GM23248 (cell line): ENCODE measurements at regions not wholly inside any gene's neighbourhood (a gene's known extent, or its start where the extent isn't known, plus 50 kb on each side); places are given as distances from the start of the nearest gene placed in this dataset.

Experiments
- DNase-seq: peaks from one replicate; pipeline ENCODE4 v3.0.0-alpha.2; 2015
- H2AFZ ChIP-seq: fragments of 200-600 bp; sonication (generic); 2 replicates; pipeline ENCODE4 v1.6.1; 2016; ENCODE audit warnings: antibody characterized with exemption
- H3F3A ChIP-seq: fragments of 200-600 bp; sonication (generic); 2 replicates; pipeline ENCODE4 v1.6.1; 2016; ENCODE audit warnings: mild to moderate bottlenecking, antibody characterized with exemption, mixed run types; ENCODE audit not compliant: insufficient read depth
- H3K27ac ChIP-seq: fragments of 200-600 bp; sonication (generic); 2 replicates; pipeline ENCODE4 v1.5.1; 2016; ENCODE audit warnings: mild to moderate bottlenecking
- H3K27me3 ChIP-seq: fragments of 200-600 bp; sonication (generic); replicated peaks from 2 replicates; pipeline ENCODE4 v1.6.1; 2016; ENCODE audit warnings: mild to moderate bottlenecking; ENCODE audit not compliant: insufficient read depth
- H3K36me3 ChIP-seq: fragments of 200-600 bp; sonication (generic); 2 replicates; pipeline ENCODE4 v1.6.1; 2016; ENCODE audit warnings: low read depth, mild to moderate bottlenecking
- H3K4me1 ChIP-seq: fragments of 200-600 bp; sonication (generic); 2 replicates; pipeline ENCODE4 v1.6.1; 2016; ENCODE audit warnings: mild to moderate bottlenecking; ENCODE audit not compliant: insufficient read depth
- H3K4me2 ChIP-seq: fragments of 200-600 bp; sonication (generic); one replicate; pipeline ENCODE4 v1.6.1; 2016; ENCODE audit warnings: mild to moderate bottlenecking; ENCODE audit not compliant: unreplicated experiment
- H3K4me3 ChIP-seq: fragments of 200-600 bp; sonication (generic); 2 replicates; pipeline ENCODE4 v1.5.1; 2016; ENCODE audit warnings: mild to moderate bottlenecking
- H3K79me2 ChIP-seq: fragments of 200-600 bp; sonication (generic); 2 replicates; pipeline ENCODE4 v1.6.1; 2016; ENCODE audit warnings: mild to moderate bottlenecking; ENCODE audit not compliant: insufficient read depth
- H3K9ac ChIP-seq: fragments of 200-600 bp; sonication (generic); 2 replicates; pipeline ENCODE4 v1.6.1; 2016; ENCODE audit warnings: mild to moderate bottlenecking
- H3K9me2 ChIP-seq: fragments of 200-600 bp; sonication (generic); 2 replicates; pipeline ENCODE4 v1.6.1; 2016; ENCODE audit warnings: mixed run types, mild to moderate bottlenecking, moderate library complexity; ENCODE audit not compliant: insufficient read depth
- H3K9me3 ChIP-seq: fragments of 200-600 bp; sonication (generic); one replicate; pipeline ENCODE4 v1.6.1; 2017; ENCODE audit warnings: low read depth
- H4K20me1 ChIP-seq: fragments of 200-600 bp; sonication (generic); 2 replicates; pipeline ENCODE4 v1.6.0; 2016; ENCODE audit not compliant: insufficient read depth
- EZH2 ChIP-seq: fragments of 200-600 bp; sonication (generic); IDR thresholded peaks from 2 replicates; pipeline ENCODE4 v1.6.1; 2018; ENCODE audit warnings: antibody characterized with exemption, mild to moderate bottlenecking; ENCODE audit not compliant: insufficient read depth, poor library complexity, severe bottlenecking
- EZH2phosphoT487 ChIP-seq: fragments of 200-600 bp; sonication (generic); IDR thresholded peaks from 2 replicates; pipeline ENCODE4 v1.6.1; 2018; ENCODE audit warnings: antibody characterized with exemption, moderate library complexity, mild to moderate bottlenecking, low read depth; ENCODE audit not compliant: insufficient read depth
- WGBS, 2 experiments: methylation state at CpG; one replicate each; pipeline ENCODE4 v1.1.6; 2015 to 2017; ENCODE audit warnings: low lambda C conversion rate in 2 of 2, low coverage in 1 of 2; ENCODE audit errors: missing lambda C conversion rate in 2 of 2; 5-methylcytosine and 5-hydroxymethylcytosine counted together
- in situ Hi-C: fragments of 300-500 bp; cut with MboI; formaldehyde crosslinking; loops from 2 replicates; pipeline ENCODE4 v1.15.0; 2020

DNA sequence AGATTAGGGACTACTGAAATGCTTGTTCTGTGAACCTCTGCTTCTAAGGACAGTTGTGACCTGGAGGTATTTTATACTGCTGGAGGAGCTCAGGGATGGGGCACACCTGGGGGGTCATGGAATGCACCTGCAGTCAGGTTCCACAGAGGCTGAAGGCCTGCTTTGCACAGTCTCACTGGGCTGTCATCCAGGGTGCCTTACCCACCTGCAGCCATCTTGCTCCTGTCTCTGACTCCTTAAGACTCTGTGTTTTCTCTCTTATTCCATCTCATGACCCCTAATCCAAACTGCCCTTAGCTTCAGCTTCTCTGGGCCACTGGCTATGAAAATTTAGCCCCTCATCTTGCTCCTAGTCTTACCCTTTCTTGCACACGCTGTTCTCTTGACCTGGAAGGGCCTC is 127.0 kb upstream of the SNX19 start:
- H3K27me3 ChIP-seq: 0 out of 2 replicates have a peak, but pooled peaks cover 1% of the 10 kb centered on the region
- in situ Hi-C loops: no loop called here
- 48 to 64% methylated on average over 1 of the region's 1 CpG for WGBS, 2 experiments
- H3K4me1 ChIP-seq: peaks cover 25% of the 10 kb centered on the region
- H3K9me2 ChIP-seq: no peaks in the 10 kb centered on the region
- TF ChIP-seq EZH2 (no peak), EZH2phosphoT487 (no peak)
- no peak overlapping the region for H2AFZ ChIP-seq
- H3K36me3 ChIP-seq: no peaks in the 10 kb centered on the region
- no peak for DNase-seq
- no peak overlapping the region for H3K4me2 ChIP-seq
- H3F3A ChIP-seq: peaks cover 20% of the 10 kb centered on the region
- H3K9me3 ChIP-seq: no peaks in the 10 kb centered on the region
- H3K9ac ChIP-seq: no peak overlapping the region
- no peaks in the 10 kb centered on the region for H3K79me2 ChIP-seq
- no peak overlapping the region for H3K4me3 ChIP-seq
- no peaks in the 10 kb centered on the region for H4K20me1 ChIP-seq
- H3K27ac ChIP-seq: no peak overlapping the region

DNA sequence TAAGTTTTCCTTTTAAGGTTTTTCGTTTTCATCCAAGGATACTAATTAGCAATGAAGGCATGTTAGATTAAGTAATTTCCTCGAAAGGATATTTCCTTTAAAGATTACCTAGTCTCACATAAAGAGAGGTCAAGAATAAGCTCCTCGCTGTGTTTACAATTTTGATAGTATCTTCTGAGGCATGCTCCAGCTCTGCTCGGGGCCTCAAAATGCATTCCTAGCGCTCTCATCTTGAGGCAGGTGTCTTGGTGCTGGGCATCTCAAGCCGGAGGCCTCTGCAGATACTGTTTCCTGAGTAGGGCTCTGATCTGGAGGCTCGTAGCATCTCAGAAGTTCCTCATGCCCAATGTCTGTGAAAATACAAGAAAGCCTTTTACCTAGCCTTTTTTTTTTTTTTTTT is 128.6 kb upstream of the SNX19 start:
- no peak overlapping the region for H3K27ac ChIP-seq
- in situ Hi-C loops: no loop called here
- 68 to 75% methylated on average over 7 of the region's 7 CpGs for WGBS, 2 experiments

GRCh38 chr11:131052367-131052766 is 136.1 kb upstream of the SNX19 start:
- no peak overlapping the region for H2AFZ ChIP-seq
- no peaks in the 10 kb centered on the region for H3F3A ChIP-seq
- no peak overlapping the region for H3K9ac ChIP-seq
- no peak overlapping the region for H3K4me2 ChIP-seq
- in situ Hi-C loops: no loop called here
- H3K36me3 ChIP-seq: no peaks in the 10 kb centered on the region
- H4K20me1 ChIP-seq: no peaks in the 10 kb centered on the region
- no peaks in the 10 kb centered on the region for H3K79me2 ChIP-seq
- DNase-seq: no peak
- 65 to 76% methylated on average over 3 of the region's 3 CpGs for WGBS, 2 experiments
- H3K9me2 ChIP-seq: no peaks in the 10 kb centered on the region
- H3K4me1 ChIP-seq: no peaks in the 10 kb centered on the region
- H3K27me3 ChIP-seq: peaks cover 45% of the 10 kb centered on the region
- no peaks in the 10 kb centered on the region for H3K9me3 ChIP-seq
- TF ChIP-seq EZH2phosphoT487: no peak
- no peak for TF ChIP-seq EZH2
- no peak overlapping the region for H3K27ac ChIP-seq
- no peak overlapping the region for H3K4me3 ChIP-seq

More for the DNA sequence above, 128.6 kb upstream of the SNX19 start:
- DNase-seq: no peak
- no peak overlapping the region for H3K4me3 ChIP-seq
- H3K9ac ChIP-seq: no peak overlapping the region
- H2AFZ ChIP-seq: no peak overlapping the region
- H3K9me2 ChIP-seq: no peaks in the 10 kb centered on the region
- peaks cover 20% of the 10 kb centered on the region for H3F3A ChIP-seq
- 0 out of 2 replicates have a peak, but pooled peaks cover 6% of the 10 kb centered on the region for H3K27me3 ChIP-seq
- H3K9me3 ChIP-seq: no peaks in the 10 kb centered on the region
- H3K4me1 ChIP-seq: peaks cover 25% of the 10 kb centered on the region
- no peak overlapping the region for H3K4me2 ChIP-seq
- no peaks in the 10 kb centered on the region for H3K36me3 ChIP-seq
- H4K20me1 ChIP-seq: no peaks in the 10 kb centered on the region
- TF ChIP-seq EZH2phosphoT487 (no peak), EZH2 (no peak)
- no peaks in the 10 kb centered on the region for H3K79me2 ChIP-seq

- H3F3A ChIP-seq: no peaks in the 10 kb centered on the region
- WGBS, 2 experiments: 30 to 37% methylated on average over 2 of the region's 2 CpGs
- H3K4me2 ChIP-seq: no peak overlapping the region
- no peaks in the 10 kb centered on the region for H3K9me3 ChIP-seq
- H3K4me1 ChIP-seq: no peaks in the 10 kb centered on the region
- H3K36me3 ChIP-seq: no peaks in the 10 kb centered on the region
- H4K20me1 ChIP-seq: no peaks in the 10 kb centered on the region
- in situ Hi-C loops: no loop called here
- no peak overlapping the region for H3K27ac ChIP-seq
- no peak overlapping the region for H3K4me3 ChIP-seq
- no peak overlapping the region for H2AFZ ChIP-seq
- H3K79me2 ChIP-seq: no peaks in the 10 kb centered on the region
- TF ChIP-seq EZH2phosphoT487 (no peak), EZH2 (no peak)
- DNase-seq: no peak
- no peaks in the 10 kb centered on the region for H3K9me2 ChIP-seq
- peaks cover 29% of the 10 kb centered on the region for H3K27me3 ChIP-seq
- H3K9ac ChIP-seq: no peak overlapping the region
These were observed 139.8 kb upstream of the SNX19 start for GRCh38 chr11:131056036-131056435.

- H3K27me3 ChIP-seq: no peaks in the 10 kb centered on the region
These were observed 147.4 kb upstream of the SNX19 start for GRCh38 chr11:131063638-131064037.

More at GRCh38 chr11:131063638-131064037, 147.4 kb upstream of the SNX19 start:
- Histone ChIP-seq H3F3A (no peaks in the 10 kb centered on the region), H4K20me1 (no peaks in the 10 kb centered on the region), H3K9me2 (no peaks in the 10 kb centered on the region), H3K4me2 (no peak overlapping the region), H3K9me3 (no peaks in the 10 kb centered on the region), H3K4me1 (peaks cover 6% of the 10 kb centered on the region; the same call in 1 of the 2 replicates), H3K9ac (no peak overlapping the region), H3K79me2 (no peaks in the 10 kb centered on the region), H2AFZ (no peak overlapping the region), H3K36me3 (no peaks in the 10 kb centered on the region), H3K4me3 (no peak overlapping the region), H3K27ac (no peak overlapping the region)
- no peak for DNase-seq
- 62 to 64% methylated on average over 6 of the region's 6 CpGs for WGBS, 2 experiments
- in situ Hi-C loops: loop anchor here (5.0 kb wide), 1 partner anchor 614 kb away; no protein-coding TSS in a partner anchor
- no peak for TF ChIP-seq EZH2phosphoT487
- no peak for TF ChIP-seq EZH2
